Daoy (cell line): ENCODE measurements at regions not wholly inside any gene's neighbourhood (a gene's known extent, or its start where the extent isn't known, plus 50 kb on each side); places are given as distances from the start of the nearest gene placed in this dataset.

ENCODE experiments used
- DNase-seq: peaks from one replicate; pipeline ENCODE4 v3.0.0-alpha.2; 2015; ENCODE audit warnings: low read depth

DNA sequence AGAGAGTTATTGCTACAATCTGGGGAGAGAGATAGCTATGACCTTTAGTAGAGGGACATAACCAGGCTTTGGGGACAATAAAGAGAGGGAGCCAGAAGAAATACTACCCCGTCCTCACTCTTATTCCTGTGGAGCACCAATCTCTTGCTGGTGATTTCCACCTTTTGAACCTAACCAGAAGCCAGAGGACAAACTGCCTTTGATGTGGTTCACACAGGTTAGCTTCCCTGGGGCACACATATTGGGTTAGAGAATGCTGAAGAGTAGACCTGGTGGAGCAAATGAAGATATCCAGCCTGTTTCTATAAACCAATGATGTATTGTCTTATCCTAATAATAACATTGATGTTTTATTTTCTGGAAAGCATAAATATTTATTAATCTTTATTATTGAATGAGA is 399.3 kb downstream of the HTR7 start:
- DNase-seq: no peak

DNA sequence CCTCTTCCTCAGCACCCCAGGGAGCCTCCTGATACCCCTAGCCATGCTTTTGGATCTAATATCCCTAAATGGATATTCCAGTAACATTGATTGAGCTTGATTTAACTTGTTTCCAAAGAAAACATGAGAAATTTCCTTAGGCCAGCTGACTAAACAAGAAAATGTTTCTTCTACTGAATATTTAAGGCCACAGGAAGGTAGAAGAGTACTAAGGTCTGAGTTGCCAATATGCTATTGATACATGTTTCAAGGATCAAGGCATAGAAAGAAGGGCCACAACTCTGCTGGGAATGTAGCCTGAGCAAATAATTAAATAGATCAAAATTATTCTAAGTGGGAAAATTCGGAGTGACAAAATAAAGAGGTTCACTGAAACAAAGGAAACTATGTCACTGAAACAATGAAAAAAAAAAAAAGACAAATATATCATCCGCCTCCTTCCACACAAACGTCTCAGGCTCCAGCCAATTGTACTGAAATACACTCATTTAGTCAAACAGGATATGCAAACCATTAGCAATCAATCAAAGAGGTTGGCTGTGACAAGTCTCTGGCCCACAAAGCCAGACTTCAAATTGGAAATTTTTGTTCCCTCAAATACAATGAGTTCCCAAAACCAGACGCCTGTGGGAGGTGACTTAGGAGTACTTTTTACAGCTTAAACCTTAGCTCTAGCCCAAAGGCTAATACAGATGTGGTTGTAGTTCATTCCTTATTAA is 396.2 kb downstream of the HTR7 start:
- DNase-seq: peak; percentile 2

- DNase-seq: no peak
These were observed 394.9 kb downstream of the HTR7 start for GRCh38 chr10:90462749-90463470.

GRCh38 chr10:90464329-90464728 is 393.5 kb downstream of the HTR7 start:
- DNase-seq: no peak

DNA sequence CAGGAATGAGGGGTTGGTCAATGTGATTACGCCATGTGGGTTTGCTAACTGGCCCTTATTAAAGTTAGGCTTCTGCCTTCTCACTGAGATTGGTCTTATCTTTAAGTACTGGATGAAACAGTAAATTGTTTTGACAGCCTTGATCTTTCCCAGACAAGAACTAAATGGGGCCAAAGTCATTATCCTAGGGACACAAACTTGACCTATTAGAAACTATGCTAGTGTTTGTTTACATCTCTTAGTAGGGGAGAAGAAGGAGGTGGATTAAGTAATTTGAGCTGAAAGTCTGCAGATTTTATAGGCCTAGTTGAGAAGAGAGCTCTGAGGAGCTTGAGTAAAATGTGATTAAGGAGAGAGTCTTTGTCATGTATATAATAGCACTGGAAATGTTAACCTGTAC is 386.9 kb downstream of the HTR7 start:
- no peak for DNase-seq

DNA sequence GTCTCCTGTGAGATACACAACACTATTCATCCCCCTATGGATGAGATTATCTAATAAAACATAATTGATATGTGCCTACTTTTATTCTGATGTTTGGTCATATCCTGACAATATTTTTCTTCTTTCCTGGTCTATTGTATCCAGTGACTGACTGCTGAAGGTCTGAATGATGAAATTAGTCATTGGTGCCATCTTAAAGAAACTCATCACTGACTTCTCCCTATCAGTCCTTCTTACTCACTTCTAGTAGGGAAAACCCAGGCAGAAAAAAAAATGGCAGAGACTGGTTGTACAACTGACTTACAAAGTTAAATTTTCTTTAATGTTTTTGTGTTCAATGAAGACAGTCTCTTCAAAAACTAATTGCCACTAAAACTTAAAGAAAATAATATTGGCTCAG is 377.4 kb downstream of the HTR7 start:
- DNase-seq: no peak

DNA sequence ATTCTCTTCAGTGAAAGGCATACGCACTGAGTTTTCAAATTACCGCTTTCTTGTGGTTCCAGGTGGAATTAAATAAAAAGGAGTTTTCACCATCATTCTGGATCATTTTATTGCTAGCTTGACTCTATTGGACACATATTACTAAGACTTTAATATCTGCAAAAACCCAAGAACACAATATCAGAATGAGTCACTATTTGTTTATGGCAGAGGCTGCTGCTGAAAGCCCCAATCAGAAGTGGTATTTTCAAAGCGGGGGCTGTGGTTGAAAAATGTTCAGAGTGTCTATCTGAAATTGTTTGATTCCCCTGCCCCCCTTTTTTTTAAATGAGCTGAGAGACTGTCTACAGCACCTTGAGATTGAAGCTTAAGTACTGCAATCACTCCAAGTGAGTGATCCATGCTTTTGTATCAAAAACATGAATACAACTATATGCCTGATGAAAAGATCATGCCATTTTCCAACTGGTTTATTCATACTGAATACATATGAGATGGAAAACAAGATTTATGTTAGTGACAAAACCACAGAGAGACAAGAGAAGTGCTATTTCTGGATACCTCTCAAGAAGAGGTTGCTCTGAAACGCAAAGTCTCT is 376.4 kb downstream of the HTR7 start:
- DNase-seq: no peak

DNA sequence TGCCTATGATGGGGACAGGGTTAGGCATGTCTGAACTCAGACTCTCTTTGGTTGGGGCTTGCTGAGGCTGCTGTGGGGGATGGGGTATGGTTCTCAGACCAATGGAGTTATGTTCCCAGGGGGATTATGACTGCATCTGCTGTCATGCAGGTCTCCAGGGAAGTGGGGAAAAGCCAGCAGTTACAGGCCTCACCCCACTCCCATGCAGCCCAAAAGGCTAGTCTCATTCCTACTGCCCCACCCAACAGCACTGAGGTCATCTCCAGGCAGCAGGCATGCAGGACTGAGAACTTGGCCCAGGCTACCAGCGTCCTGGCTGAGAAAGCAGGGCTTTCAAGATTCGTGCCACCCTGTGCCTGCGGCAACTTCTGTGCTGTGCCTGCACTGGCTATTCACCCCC is 373.3 kb downstream of the HTR7 start:
- peak; percentile 53 for DNase-seq

DNA sequence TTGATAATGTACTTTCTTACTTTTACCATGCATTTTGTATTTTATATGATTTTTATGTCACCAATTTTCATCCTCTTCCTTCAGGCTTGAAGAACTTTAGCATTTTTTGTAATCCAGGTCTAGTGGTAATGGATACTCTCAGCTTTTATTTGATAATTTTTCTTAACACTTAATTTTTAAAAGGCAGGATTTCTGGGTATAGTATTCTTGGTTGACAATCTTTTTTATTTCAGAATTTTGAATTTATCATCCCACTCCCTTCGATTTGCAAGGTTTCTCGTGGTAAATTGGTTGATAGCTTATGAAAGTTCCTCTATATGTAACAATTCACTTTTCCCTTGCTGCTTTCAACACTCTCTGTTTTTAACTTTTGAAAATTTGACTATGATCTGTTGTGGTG is 363.7 kb downstream of the HTR7 start:
- no peak for DNase-seq

DNA sequence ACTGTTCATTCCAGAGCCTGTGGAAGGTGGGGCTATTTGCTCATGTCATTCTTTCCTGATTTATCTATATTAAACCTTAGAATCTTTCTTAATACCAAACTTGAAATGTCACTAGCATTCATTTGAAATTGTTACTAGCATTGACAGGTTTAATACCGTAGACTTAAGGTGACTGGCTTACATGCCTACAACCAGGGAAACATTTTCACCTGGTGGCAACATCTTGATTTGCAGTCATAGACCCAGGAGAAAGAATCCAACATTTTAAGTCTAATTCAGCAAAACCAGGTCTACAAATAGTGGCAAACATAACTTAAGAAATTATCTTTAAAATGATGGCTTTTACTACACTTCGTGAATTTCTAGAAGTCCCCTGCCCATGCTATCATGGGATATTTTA is 353.7 kb downstream of the HTR7 start:
- DNase-seq: no peak

DNA sequence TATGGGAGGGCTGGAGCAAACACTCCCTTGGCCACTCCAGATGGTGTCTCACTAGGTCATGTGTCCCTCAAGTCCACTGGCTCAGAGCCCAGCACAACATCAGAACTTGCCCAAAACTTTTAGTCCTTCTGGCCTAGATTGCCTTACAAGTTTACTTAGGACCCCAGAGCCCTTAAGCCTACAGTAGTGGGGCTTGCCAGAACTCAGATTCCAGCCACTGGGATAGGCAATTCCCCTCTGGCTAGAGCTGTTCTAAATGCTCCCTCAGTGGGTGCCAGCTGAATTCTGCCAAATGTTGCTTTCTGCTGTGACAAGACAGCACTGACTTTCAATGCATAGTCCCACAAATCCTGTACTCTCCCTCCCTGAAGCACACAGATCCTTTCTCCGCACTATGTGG is 331.1 kb downstream of the HTR7 start:
- no peak for DNase-seq

DNA sequence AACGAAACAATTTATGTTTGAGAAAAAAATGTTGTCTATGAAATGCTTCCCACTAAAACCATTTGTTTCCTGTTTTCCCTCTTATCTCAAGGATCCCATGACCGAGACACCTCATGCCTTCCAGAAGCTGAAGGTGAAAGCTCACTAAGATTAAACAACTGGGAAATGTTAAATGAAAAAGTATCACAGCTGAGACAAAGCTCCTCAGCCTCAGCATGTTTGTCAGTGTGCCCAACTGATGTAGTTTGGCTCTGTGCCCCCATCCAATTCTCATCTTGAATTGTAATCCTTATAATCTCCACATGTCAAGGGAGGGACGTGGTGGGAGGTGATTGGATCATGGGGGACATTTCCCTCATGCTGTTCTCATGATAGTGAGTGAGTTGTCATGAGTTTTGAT is 327.3 kb downstream of the HTR7 start:
- peak; percentile 4 for DNase-seq

GRCh38 chr10:90557385-90557784 is 300.5 kb downstream of the HTR7 start:
- no peak for DNase-seq

- DNase-seq: no peak
These were observed 297.5 kb downstream of the HTR7 start for GRCh38 chr10:90560331-90560730.

DNA sequence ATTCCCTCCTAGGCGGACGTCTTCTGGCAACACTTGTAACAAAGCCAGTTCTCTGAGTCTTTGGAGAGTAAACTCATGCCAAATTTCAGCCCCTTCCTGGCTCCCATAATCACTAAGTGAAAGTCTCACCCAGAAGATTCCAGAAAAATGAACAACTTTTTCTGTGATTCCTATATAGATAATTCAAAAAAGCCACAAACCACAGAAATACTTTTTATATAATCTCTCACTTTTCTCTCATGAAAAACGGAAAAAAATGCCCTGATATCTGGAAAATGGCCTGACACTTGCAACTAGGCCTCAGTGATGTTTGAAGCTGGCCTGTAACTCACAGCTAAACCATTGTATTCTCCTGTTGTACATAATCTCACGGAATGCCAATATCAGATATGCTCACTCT is 296.2 kb downstream of the HTR7 start:
- DNase-seq: no peak

DNA sequence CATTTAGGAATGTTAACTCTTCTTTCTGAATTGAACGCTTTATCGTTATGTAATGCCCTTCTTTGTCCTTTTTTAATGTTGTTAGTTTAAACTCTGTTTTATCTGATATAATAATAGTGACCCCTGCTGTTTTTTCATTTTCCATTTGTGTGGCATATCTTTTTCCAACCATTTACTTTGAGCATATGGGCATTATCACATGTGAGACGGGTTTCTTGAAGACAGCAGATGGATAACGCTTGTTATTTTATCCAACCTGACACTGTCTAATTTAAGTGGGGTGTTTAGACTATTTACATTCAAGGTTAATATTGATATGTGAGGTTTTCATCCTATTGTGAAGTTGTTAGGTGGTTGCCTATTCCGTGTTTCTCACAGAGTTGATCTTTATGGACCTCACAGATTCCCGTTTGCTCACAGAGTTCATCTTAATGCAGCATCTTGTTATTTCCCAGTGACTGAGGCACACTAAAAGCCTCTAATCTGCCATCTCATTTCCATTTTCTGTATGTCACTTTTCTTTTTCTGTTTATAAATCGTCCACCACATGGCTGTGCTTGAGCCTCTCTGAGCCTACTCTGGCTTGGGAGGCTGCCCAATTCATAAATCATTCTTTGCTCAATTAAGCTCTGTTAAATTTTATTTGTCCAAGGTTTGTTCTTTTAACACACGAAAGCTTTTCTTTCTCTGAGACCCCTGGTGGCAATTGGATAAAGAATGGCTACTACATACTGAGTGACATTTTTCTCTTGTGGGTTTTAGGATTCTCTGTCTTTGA is 286.2 kb downstream of the HTR7 start:
- DNase-seq: no peak

DNA sequence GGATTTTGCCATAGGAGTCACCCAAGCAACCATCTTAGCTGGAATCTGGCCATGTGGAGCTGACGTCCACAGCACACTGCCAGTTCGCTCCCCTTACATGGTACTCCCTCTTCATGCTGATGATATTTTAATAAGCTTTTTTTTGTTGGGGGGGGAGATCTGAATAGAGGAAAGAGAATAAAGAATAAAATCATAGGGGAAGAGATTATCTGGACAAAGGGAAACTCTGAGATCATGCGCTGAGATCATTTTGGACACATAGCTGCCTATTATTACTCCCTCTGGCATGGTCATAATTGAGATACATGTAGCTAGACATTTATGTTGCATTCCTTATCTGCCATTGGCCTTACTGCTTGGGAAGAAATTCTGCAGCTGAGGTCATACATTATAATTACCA is 282.7 kb downstream of the HTR7 start:
- no peak for DNase-seq

DNA sequence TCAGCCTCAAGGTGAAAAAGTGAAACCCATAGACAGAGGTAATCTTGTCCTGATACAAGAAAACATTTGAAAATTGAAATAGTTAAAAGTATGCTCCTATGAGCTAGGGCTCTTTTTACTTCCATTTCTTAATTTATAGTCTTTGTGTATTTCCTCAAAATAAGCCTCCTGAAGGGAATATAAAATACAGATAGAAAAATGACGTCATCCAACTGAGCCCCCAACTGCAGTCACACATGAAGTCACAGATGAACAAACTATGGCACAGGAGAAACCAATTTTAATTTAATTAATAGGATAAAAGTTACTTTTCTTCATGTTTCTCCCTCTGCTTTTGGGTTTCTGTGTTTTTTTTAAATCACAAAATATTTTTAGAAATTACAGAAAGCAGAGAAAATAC is 280.3 kb downstream of the HTR7 start:
- no peak for DNase-seq

GRCh38 chr10:90579602-90580242 is 278.1 kb downstream of the HTR7 start:
- peak; percentile 91 for DNase-seq

- no peak for DNase-seq
These were observed 274.4 kb downstream of the HTR7 start for GRCh38 chr10:90583416-90583815.

- DNase-seq: peak; percentile 84
These were observed 270.8 kb downstream of the HTR7 start for GRCh38 chr10:90587081-90587491.

DNA sequence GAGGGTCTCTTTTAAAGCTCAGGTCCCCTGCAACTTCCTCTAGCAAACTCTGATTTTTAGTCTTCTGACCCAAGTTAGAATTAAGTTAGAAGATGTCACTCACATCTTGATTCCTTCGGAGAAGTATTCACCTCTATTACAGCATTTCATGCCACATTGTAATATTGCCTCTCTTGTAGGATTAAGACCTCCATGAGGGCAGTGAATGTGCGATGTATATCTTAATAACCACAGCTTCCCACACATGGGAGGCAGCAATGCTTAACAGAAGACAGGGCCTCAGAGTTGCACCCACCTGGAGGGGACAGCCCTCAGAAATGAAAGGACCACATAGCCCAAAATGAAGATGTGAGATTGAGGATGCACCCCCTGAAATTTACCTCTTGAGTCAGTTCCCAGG is 270.3 kb downstream of the HTR7 start:
- DNase-seq: no peak
